Activated CD4-positive, alpha-beta T cell treated with anti-CD3 and anti-CD28 coated beads, Interleukin-2, amount 10 ng/mL, durations not matched to agents 7 days and 5 days (primary cell): ENCODE measurements at regions not wholly inside any gene's neighbourhood (a gene's known extent, or its start where the extent isn't known, plus 50 kb on each side); places are given as distances from the start of the nearest gene placed in this dataset.

Source experiments
- CTCF ChIA-PET: fragments of 350-600 bp; sonication (Branson Sonifier 250); formaldehyde crosslinking; loops from one replicate; lab custom pipeline; 2021; ENCODE audit warnings: antibody characterized with exemption; lab: Charles Lee
- POLR2A ChIA-PET: fragments of 350-600 bp; sonication (Branson Sonifier 250); formaldehyde crosslinking; loops from one replicate; lab custom pipeline; 2021; ENCODE audit warnings: antibody characterized with exemption; lab: Charles Lee
- DNase-seq: peaks from one replicate; pipeline ENCODE4 v3.0.0-alpha.2; 2020
- H3K27ac Mint-ChIP-seq: one replicate; pipeline ENCODE4 v1.8.0; 2021; ENCODE audit warnings: mild to moderate bottlenecking, moderate library complexity, mixed read lengths
- H3K27me3 Mint-ChIP-seq: one replicate; pipeline ENCODE4 v1.8.0; 2021; ENCODE audit warnings: mixed read lengths
- H3K36me3 Mint-ChIP-seq: one replicate; pipeline ENCODE4 v1.8.0; 2021; ENCODE audit warnings: low read depth, mixed read lengths
- H3K4me1 Mint-ChIP-seq: one replicate; pipeline ENCODE4 v1.8.0; 2021; ENCODE audit warnings: mixed read lengths
- H3K4me3 Mint-ChIP-seq: one replicate; pipeline ENCODE4 v1.8.0; 2021; ENCODE audit warnings: mild to moderate bottlenecking, moderate library complexity, mixed read lengths
- H3K9me3 Mint-ChIP-seq: one replicate; pipeline ENCODE4 v1.8.0; 2021; ENCODE audit warnings: mixed read lengths

DNA sequence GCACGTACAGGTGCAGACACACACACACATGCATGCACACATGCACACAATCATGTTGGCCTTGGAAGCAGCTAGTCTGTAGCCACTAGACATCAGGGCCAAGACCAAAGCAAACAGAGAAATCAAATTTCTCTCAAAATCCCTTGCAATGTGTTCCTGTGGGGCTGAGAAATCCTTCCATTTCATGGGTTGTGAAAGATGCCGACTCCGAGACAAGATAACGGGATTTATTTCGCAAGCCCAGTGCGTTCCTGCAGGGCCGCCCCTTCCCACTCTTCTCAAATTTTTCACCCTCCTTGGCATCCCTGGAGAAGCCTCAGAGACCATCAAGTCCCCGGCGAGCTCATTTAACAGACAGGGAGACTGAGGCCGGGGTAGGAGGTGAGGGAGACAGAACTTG is 366.7 kb downstream of the MN1 start:
- H3K4me3 Mint-ChIP-seq = no peak overlapping the region
- POLR2A ChIA-PET = no interaction called here
- peaks cover 2% of the 10 kb centered on the region for H3K9me3 Mint-ChIP-seq
- H3K36me3 Mint-ChIP-seq = no peaks in the 10 kb centered on the region
- no peaks in the 10 kb centered on the region for H3K4me1 Mint-ChIP-seq
- CTCF ChIA-PET = no interaction called here
- no peaks in the 10 kb centered on the region for H3K27me3 Mint-ChIP-seq
- DNase-seq = no peak
- no peak overlapping the region for H3K27ac Mint-ChIP-seq

GRCh38 chr22:27435844-27436576 is 365.5 kb downstream of the MN1 start:
- ChIA-PET POLR2A (no interaction called here), CTCF (interaction anchor here (0.9 kb wide), 1 partner anchor 24 kb away, joined by 4 read pairs; no protein-coding TSS in a partner anchor)
- no peaks in the 10 kb centered on the region for H3K36me3 Mint-ChIP-seq
- no peak overlapping the region for H3K4me3 Mint-ChIP-seq
- H3K27ac Mint-ChIP-seq = no peak overlapping the region
- H3K27me3 Mint-ChIP-seq = peaks cover 1% of the 10 kb centered on the region
- DNase-seq = no peak
- H3K9me3 Mint-ChIP-seq = no peaks in the 10 kb centered on the region
- no peaks in the 10 kb centered on the region for H3K4me1 Mint-ChIP-seq

DNA sequence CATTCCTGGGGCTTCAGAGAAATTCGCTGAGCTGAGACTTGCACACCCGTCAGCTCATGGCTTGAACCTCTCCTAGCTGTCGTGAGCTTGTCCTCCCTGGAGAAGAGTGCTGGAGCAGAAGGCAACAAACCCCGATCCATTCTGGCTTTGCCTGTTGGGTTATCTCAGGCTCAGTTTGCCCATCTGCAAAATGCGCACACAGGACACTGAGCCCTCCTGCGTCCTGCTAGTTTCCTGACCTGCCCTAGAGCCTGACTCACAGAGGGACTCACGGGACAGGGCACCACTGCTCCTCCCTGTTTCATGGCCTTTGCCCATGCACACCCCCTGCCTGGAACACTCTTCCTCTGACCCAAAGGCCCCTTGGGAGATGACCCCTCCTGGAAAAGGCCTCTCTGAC is 365.0 kb downstream of the MN1 start:
- ChIA-PET POLR2A (no interaction called here), CTCF (interaction anchor here (0.9 kb wide), 1 partner anchor 24 kb away, joined by 4 read pairs; no protein-coding TSS in a partner anchor)
- H3K27me3 Mint-ChIP-seq = peaks cover 1% of the 10 kb centered on the region
- no peaks in the 10 kb centered on the region for H3K9me3 Mint-ChIP-seq
- no peak for DNase-seq
- no peaks in the 10 kb centered on the region for H3K36me3 Mint-ChIP-seq
- H3K4me3 Mint-ChIP-seq = no peak overlapping the region
- H3K27ac Mint-ChIP-seq = no peak overlapping the region
- H3K4me1 Mint-ChIP-seq = no peaks in the 10 kb centered on the region

- no peaks in the 10 kb centered on the region for H3K9me3 Mint-ChIP-seq
- H3K27me3 Mint-ChIP-seq = peaks cover 1% of the 10 kb centered on the region
- no peaks in the 10 kb centered on the region for H3K4me1 Mint-ChIP-seq
- no peak overlapping the region for H3K4me3 Mint-ChIP-seq
- POLR2A ChIA-PET = interaction anchor here (1.2 kb wide), 1 partner anchor 174 kb away, joined by 5 read pairs; no protein-coding TSS in a partner anchor
- CTCF ChIA-PET = no interaction called here
- no peak overlapping the region for H3K27ac Mint-ChIP-seq
- DNase-seq = no peak
- H3K36me3 Mint-ChIP-seq = no peaks in the 10 kb centered on the region
These were observed 364.0 kb downstream of the MN1 start for GRCh38 chr22:27437570-27437969.

GRCh38 chr22:27438271-27438980 is 363.1 kb downstream of the MN1 start:
- Mint-ChIP-seq H3K27me3 (peaks cover 1% of the 10 kb centered on the region), H3K36me3 (no peaks in the 10 kb centered on the region), H3K9me3 (no peaks in the 10 kb centered on the region), H3K4me3 (no peak overlapping the region), H3K4me1 (no peaks in the 10 kb centered on the region), H3K27ac (no peak overlapping the region)
- ChIA-PET CTCF (no interaction called here), POLR2A (interaction anchor here (1.2 kb wide), 1 partner anchor 174 kb away, joined by 5 read pairs; no protein-coding TSS in a partner anchor)
- DNase-seq = no peak

DNA sequence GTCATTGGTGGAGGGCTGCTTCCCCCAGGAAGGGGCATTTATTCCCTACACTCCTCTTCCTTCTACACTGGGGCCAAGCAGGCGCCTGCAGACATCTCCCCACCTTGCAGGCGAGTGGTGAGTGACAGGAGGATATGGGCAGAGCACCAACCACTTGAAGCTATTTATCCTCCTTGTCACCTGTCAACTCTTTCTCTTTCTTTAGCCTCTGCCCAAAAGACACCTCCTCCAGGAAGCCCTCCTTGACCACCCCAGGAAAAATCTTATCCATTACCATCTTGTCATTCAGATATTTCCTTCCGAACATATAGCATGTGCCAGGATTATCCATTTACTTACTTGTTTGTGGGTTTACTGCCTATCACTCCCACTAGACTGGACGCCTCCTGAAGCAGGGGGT is 362.4 kb downstream of the MN1 start:
- H3K9me3 Mint-ChIP-seq = no peaks in the 10 kb centered on the region
- no peak overlapping the region for H3K4me3 Mint-ChIP-seq
- POLR2A ChIA-PET = interaction anchor here (0.6 kb wide), 1 partner anchor 553 kb away, joined by 3 read pairs; no protein-coding TSS in a partner anchor
- peaks cover 1% of the 10 kb centered on the region for H3K27me3 Mint-ChIP-seq
- no peak for DNase-seq
- CTCF ChIA-PET = no interaction called here
- no peak overlapping the region for H3K27ac Mint-ChIP-seq
- H3K4me1 Mint-ChIP-seq = no peaks in the 10 kb centered on the region
- H3K36me3 Mint-ChIP-seq = no peaks in the 10 kb centered on the region

- H3K36me3 Mint-ChIP-seq = no peaks in the 10 kb centered on the region
- H3K27ac Mint-ChIP-seq = no peak overlapping the region
- CTCF ChIA-PET = no interaction called here
- POLR2A ChIA-PET = no interaction called here
- no peaks in the 10 kb centered on the region for H3K4me1 Mint-ChIP-seq
- H3K9me3 Mint-ChIP-seq = no peaks in the 10 kb centered on the region
- H3K27me3 Mint-ChIP-seq = peaks cover 1% of the 10 kb centered on the region
- no peak overlapping the region for H3K4me3 Mint-ChIP-seq
- no peak for DNase-seq
These were observed 361.2 kb downstream of the MN1 start for GRCh38 chr22:27440304-27440865.

DNA sequence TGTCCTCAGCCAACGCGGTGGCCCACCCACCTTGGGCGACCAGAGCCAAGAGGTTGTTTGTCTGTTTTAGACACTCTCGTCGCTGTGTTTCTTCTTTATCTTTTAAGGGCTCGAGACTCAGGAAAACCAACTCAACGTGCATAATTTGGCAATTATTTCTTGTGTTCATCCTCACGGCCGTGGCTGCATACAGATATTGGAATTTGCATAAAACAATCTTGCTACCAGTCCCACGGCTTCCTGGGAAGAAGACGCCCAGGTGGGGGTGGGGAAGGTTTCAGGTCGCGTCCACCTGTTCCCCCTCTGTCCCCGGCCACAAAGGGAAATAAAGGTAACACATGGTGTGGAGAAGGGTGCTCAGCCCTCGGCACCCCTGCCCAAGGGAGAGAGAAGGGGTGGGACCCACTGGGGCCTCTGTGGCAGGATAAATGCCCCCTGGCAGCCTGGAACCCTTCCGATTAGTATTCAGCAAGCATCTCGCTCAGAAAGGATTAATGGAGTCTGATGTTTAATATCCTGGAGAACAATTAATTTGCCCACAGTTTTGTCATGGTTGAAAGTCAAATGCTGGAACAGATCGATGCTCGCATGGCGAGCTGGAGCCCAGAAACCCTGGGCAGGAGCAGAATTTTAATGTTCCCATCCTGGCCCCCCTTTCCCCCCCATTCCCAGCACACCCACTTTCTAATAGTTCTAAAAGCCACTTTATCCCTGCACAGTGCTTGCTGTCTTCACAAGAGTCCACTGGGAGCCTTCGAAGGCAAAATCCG is 359.7 kb downstream of the MN1 start:
- Mint-ChIP-seq H3K36me3 (no peaks in the 10 kb centered on the region), H3K27me3 (peaks cover 1% of the 10 kb centered on the region), H3K9me3 (no peaks in the 10 kb centered on the region), H3K4me3 (no peak overlapping the region), H3K4me1 (no peaks in the 10 kb centered on the region), H3K27ac (no peak overlapping the region)
- CTCF ChIA-PET = no interaction called here
- no peak for DNase-seq
- POLR2A ChIA-PET = no interaction called here

- Mint-ChIP-seq H3K27ac (no peak overlapping the region), H3K27me3 (peaks cover 1% of the 10 kb centered on the region), H3K4me3 (no peak overlapping the region), H3K36me3 (no peaks in the 10 kb centered on the region), H3K4me1 (no peaks in the 10 kb centered on the region), H3K9me3 (no peaks in the 10 kb centered on the region)
- POLR2A ChIA-PET = no interaction called here
- no peak for DNase-seq
- CTCF ChIA-PET = no interaction called here
These were observed 358.2 kb downstream of the MN1 start for GRCh38 chr22:27443306-27443705.

DNA sequence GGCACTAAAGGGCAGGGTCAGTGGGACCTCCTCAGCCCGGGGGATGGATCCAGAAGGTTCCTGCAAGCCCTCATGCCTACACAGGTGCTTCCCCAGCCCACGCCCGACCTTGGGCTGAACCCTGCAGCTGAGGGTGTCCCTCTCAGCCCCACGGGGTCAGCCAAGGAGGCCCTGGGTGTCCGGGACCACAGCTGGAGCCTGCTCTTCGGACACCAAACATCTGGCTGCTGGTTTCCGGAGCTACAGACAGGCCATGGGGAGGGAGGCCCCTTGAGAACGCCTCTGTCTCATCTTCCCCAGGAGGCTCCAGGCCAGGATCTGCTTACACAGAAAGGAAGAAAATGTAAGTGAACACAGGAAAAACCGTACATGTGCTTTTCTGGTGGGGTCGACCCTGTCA is 355.7 kb downstream of the MN1 start:
- no peak for DNase-seq
- Mint-ChIP-seq H3K4me1 (no peaks in the 10 kb centered on the region), H3K4me3 (no peak overlapping the region), H3K36me3 (no peaks in the 10 kb centered on the region), H3K27ac (no peak overlapping the region), H3K27me3 (no peaks in the 10 kb centered on the region), H3K9me3 (no peaks in the 10 kb centered on the region)
- ChIA-PET CTCF (no interaction called here), POLR2A (no interaction called here)

DNA sequence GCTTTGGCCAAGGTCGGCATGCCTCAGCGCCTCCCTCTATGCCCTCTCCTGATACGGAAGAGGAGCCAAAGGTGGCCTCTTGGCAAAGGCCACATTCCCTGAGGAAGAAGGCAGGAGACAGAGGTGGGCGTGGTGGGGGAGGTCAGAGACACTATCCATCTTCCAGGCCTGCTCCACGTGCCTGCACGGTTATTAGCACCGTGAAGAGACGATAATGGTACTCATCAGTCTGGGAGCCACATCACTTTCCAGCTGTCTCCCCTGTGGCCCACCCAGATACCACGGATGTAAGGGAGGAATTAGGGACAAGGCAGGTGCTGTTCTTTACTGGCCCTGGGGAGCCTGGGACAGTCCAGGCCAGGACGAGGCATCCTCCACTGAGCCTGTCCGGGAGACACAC is 354.3 kb downstream of the MN1 start:
- Mint-ChIP-seq H3K4me3 (no peak overlapping the region), H3K27me3 (no peaks in the 10 kb centered on the region), H3K4me1 (no peaks in the 10 kb centered on the region), H3K36me3 (no peaks in the 10 kb centered on the region), H3K27ac (no peak overlapping the region), H3K9me3 (no peaks in the 10 kb centered on the region)
- CTCF ChIA-PET = no interaction called here
- DNase-seq = no peak
- POLR2A ChIA-PET = no interaction called here

GRCh38 chr22:27450448-27450847 is 351.1 kb downstream of the MN1 start:
- no peaks in the 10 kb centered on the region for H3K36me3 Mint-ChIP-seq
- CTCF ChIA-PET = no interaction called here
- no peaks in the 10 kb centered on the region for H3K4me1 Mint-ChIP-seq
- H3K9me3 Mint-ChIP-seq = no peaks in the 10 kb centered on the region
- H3K27ac Mint-ChIP-seq = no peak overlapping the region
- H3K27me3 Mint-ChIP-seq = no peaks in the 10 kb centered on the region
- POLR2A ChIA-PET = no interaction called here
- H3K4me3 Mint-ChIP-seq = no peak overlapping the region
- no peak for DNase-seq

DNA sequence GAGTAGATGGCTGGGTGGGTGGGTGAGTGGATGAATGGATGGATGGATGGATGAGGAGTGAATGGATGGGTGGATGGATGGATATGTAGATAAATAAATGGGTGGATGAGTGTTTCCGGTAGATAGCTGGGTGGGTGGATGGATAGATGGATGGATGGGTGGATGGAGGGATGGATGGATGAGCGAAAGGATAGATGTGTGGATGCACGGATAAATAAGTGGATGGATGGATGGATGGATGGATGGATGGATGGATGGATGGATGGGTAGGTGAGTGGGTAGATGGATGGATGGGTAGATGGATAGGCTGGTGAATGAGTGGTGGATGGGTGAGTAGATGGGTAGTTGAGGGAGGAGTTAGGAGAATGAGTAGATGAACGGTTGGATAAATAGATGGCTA is 349.3 kb downstream of the MN1 start:
- Mint-ChIP-seq H3K4me3 (no peak overlapping the region), H3K4me1 (no peaks in the 10 kb centered on the region), H3K36me3 (no peaks in the 10 kb centered on the region), H3K27me3 (no peaks in the 10 kb centered on the region), H3K27ac (no peak overlapping the region), H3K9me3 (no peaks in the 10 kb centered on the region)
- no peak for DNase-seq
- POLR2A ChIA-PET = no interaction called here
- CTCF ChIA-PET = no interaction called here
